ENCODE measurements at regions not wholly inside any gene's neighbourhood (a gene's known extent, or its start where the extent isn't known, plus 50 kb on each side); places are given as distances from the start of the nearest gene placed in this dataset.

DNA sequence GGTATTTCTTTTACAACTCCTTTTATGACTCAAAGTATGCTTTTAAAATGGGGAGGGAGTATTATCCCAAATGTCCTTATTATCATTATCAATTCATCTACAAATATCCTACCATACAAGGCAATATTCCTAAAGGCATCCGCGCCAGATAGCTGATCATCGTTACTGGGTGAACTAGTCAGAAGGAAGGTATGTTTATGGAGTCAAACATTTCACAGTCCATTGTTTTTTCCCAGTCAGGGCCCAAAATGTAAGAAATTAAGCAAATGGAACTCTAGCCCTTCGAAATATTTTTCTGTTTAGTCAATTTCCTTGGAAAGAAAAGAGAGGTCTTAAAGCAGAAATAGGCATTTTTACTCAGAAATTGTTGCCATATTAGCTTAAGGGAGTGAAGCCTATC is 188.5 kb upstream of the CCNG1 start:
- ATAC-seq (ENCODE audit: insufficient read depth, low read depth) = no peak
- H3K4me3 ChIP-seq (ENCODE audit: low read depth in 1 of 2, low read length in 2 of 2) = no peak overlapping the region
- H3K9ac ChIP-seq (ENCODE audit: low read depth, low read length) = no peak overlapping the region
- H3K27me3 ChIP-seq (ENCODE audit: insufficient read depth, low read length, poor library complexity) = no peaks in the 10 kb centered on the region
- TF ChIP-seq, protein P1, sequence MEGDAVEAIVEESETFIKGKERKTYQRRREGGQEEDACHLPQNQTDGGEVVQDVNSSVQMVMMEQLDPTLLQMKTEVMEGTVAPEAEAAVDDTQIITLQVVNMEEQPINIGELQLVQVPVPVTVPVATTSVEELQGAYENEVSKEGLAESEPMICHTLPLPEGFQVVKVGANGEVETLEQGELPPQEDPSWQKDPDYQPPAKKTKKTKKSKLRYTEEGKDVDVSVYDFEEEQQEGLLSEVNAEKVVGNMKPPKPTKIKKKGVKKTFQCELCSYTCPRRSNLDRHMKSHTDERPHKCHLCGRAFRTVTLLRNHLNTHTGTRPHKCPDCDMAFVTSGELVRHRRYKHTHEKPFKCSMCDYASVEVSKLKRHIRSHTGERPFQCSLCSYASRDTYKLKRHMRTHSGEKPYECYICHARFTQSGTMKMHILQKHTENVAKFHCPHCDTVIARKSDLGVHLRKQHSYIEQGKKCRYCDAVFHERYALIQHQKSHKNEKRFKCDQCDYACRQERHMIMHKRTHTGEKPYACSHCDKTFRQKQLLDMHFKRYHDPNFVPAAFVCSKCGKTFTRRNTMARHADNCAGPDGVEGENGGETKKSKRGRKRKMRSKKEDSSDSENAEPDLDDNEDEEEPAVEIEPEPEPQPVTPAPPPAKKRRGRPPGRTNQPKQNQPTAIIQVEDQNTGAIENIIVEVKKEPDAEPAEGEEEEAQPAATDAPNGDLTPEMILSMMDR (IDR thresholded peaks at IDR 0.05; ENCODE audit: borderline replicate concordance, extremely low read depth, low read length, poor library complexity, severe bottlenecking) = no peak
- no peak for TF ChIP-seq EZH2 (IDR thresholded peaks at IDR 0.05; ENCODE audit: borderline replicate concordance, low read depth, low read length, severe bottlenecking)
- no peak overlapping the region for H3K4me2 ChIP-seq (ENCODE audit: insufficient read depth, low read length)
- no peak for DNase-seq
- no peaks in the 10 kb centered on the region for H3K36me3 ChIP-seq (ENCODE audit: insufficient read depth, low read length)
- H4K20me1 ChIP-seq (ENCODE audit: insufficient read depth, low read length) = no peaks in the 10 kb centered on the region
- peaks cover 7% of the 10 kb centered on the region for H3K4me1 ChIP-seq (ENCODE audit: insufficient read depth, low read length)
- H3K9me3 ChIP-seq (ENCODE audit: insufficient read depth, low read length, severe bottlenecking) = no peaks in the 10 kb centered on the region
- no peak overlapping the region for H2AFZ ChIP-seq (ENCODE audit: low read depth, low read length)
- H3K27ac ChIP-seq (ENCODE audit: low read length) = no peak overlapping the region
- no peaks in the 10 kb centered on the region for H3K79me2 ChIP-seq (ENCODE audit: insufficient read depth, low read length)

GRCh38 chr5:163252950-163253349 is 184.4 kb upstream of the CCNG1 start:
- H3K4me3 ChIP-seq (ENCODE audit: low read depth in 1 of 2, low read length in 2 of 2) = no peak overlapping the region
- no peak overlapping the region for H3K27ac ChIP-seq (ENCODE audit: low read length)
- no peak for ATAC-seq (ENCODE audit: insufficient read depth, low read depth)
- no peak for TF ChIP-seq EZH2 (IDR thresholded peaks at IDR 0.05; ENCODE audit: borderline replicate concordance, low read depth, low read length, severe bottlenecking)
- TF ChIP-seq, protein P1 (IDR thresholded peaks at IDR 0.05; ENCODE audit: borderline replicate concordance, extremely low read depth, low read length, poor library complexity, severe bottlenecking) = no peak
- no peak overlapping the region for H3K4me2 ChIP-seq (ENCODE audit: insufficient read depth, low read length)
- no peak overlapping the region for H2AFZ ChIP-seq (ENCODE audit: low read depth, low read length)
- H3K4me1 ChIP-seq (ENCODE audit: insufficient read depth, low read length) = peaks cover 7% of the 10 kb centered on the region
- no peaks in the 10 kb centered on the region for H3K9me3 ChIP-seq (ENCODE audit: insufficient read depth, low read length, severe bottlenecking)
- DNase-seq = no peak
- H3K27me3 ChIP-seq (ENCODE audit: insufficient read depth, low read length, poor library complexity) = no peaks in the 10 kb centered on the region
- no peak overlapping the region for H3K9ac ChIP-seq (ENCODE audit: low read depth, low read length)
- H3K36me3 ChIP-seq (ENCODE audit: insufficient read depth, low read length) = no peaks in the 10 kb centered on the region
- H4K20me1 ChIP-seq (ENCODE audit: insufficient read depth, low read length) = no peaks in the 10 kb centered on the region
- H3K79me2 ChIP-seq (ENCODE audit: insufficient read depth, low read length) = no peaks in the 10 kb centered on the region

- H3K4me2 ChIP-seq (ENCODE audit: insufficient read depth, low read length) = no peak overlapping the region
- no peak overlapping the region for H2AFZ ChIP-seq (ENCODE audit: low read depth, low read length)
- no peak overlapping the region for H3K27ac ChIP-seq (ENCODE audit: low read length)
- H3K27me3 ChIP-seq (ENCODE audit: insufficient read depth, low read length, poor library complexity) = no peaks in the 10 kb centered on the region
- no peak overlapping the region for H3K4me3 ChIP-seq (ENCODE audit: low read depth in 1 of 2, low read length in 2 of 2)
- H3K4me1 ChIP-seq (ENCODE audit: insufficient read depth, low read length) = peaks cover 14% of the 10 kb centered on the region
- no peaks in the 10 kb centered on the region for H3K79me2 ChIP-seq (ENCODE audit: insufficient read depth, low read length)
- TF ChIP-seq EZH2 (IDR thresholded peaks at IDR 0.05; ENCODE audit: borderline replicate concordance, low read depth, low read length, severe bottlenecking) = no peak
- TF ChIP-seq, protein P1 (IDR thresholded peaks at IDR 0.05; ENCODE audit: borderline replicate concordance, extremely low read depth, low read length, poor library complexity, severe bottlenecking) = no peak
- peaks cover 6% of the 10 kb centered on the region for H3K9me3 ChIP-seq (ENCODE audit: insufficient read depth, low read length, severe bottlenecking)
- DNase-seq (no peak), ATAC-seq (ENCODE audit: insufficient read depth, low read depth) (no peak)
- H3K9ac ChIP-seq (ENCODE audit: low read depth, low read length) = no peak overlapping the region
- H4K20me1 ChIP-seq (ENCODE audit: insufficient read depth, low read length) = no peaks in the 10 kb centered on the region
- H3K36me3 ChIP-seq (ENCODE audit: insufficient read depth, low read length) = no peaks in the 10 kb centered on the region
Measured at GRCh38 chr5:163259495-163259894, 177.9 kb upstream of the CCNG1 start.

DNA sequence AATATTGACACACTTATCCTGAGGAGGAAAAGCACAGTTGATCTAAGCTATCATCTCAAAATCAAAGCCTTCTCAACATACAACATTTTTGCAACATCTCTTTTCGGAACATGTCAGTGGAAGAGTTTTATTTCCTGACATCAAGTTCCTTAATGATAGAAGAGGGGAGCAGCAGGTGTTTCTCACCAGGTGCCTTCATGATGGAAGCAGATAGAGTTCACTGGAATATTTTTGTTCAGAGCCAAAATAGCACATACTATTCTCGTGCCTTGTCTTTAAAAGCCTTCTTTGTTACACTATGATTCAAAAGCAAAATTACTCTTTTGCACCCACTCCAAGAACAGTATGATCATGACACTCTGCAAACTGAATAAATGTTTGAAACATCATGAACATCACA is 176.9 kb upstream of the CCNG1 start:
- TF ChIP-seq, protein P1 (IDR thresholded peaks at IDR 0.05; ENCODE audit: borderline replicate concordance, extremely low read depth, low read length, poor library complexity, severe bottlenecking) = no peak
- Histone ChIP-seq H4K20me1 (ENCODE audit: insufficient read depth, low read length) (no peaks in the 10 kb centered on the region), H3K9ac (ENCODE audit: low read depth, low read length) (no peak overlapping the region), H3K4me1 (ENCODE audit: insufficient read depth, low read length) (peaks cover 14% of the 10 kb centered on the region), H3K27me3 (ENCODE audit: insufficient read depth, low read length, poor library complexity) (no peaks in the 10 kb centered on the region), H3K4me2 (ENCODE audit: insufficient read depth, low read length) (no peak overlapping the region), H3K79me2 (ENCODE audit: insufficient read depth, low read length) (no peaks in the 10 kb centered on the region), H3K27ac (ENCODE audit: low read length) (no peak overlapping the region; the same call in 1 of the 2 replicates), H3K9me3 (ENCODE audit: insufficient read depth, low read length, severe bottlenecking) (peaks cover 6% of the 10 kb centered on the region), H3K4me3 (ENCODE audit: low read depth in 1 of 2, low read length in 2 of 2) (no peak overlapping the region), H2AFZ (ENCODE audit: low read depth, low read length) (no peak overlapping the region), H3K36me3 (ENCODE audit: insufficient read depth, low read length) (no peaks in the 10 kb centered on the region)
- ATAC-seq (ENCODE audit: insufficient read depth, low read depth) (no peak), DNase-seq (no peak)

Data from DND-41 (cell line).